H9 (cell line): ENCODE measurements at regions not wholly inside any gene's neighbourhood (a gene's known extent, or its start where the extent isn't known, plus 50 kb on each side); places are given as distances from the start of the nearest gene placed in this dataset.

ENCODE experiments used
- DNase-seq: peaks from one replicate; pipeline ENCODE4 v3.0.0-alpha.2; 2017
- H2AFZ ChIP-seq: one replicate; pipeline ENCODE4 v1.6.1; 2013; ENCODE audit warnings: mild to moderate bottlenecking, low read length, control low read depth, moderate library complexity
- H2AK5ac ChIP-seq: 2 replicates; pipeline ENCODE4 v1.6.1; 2013; ENCODE audit warnings: low read length, control low read depth, mixed read lengths; ENCODE audit not compliant: insufficient read length
- H2BK120ac ChIP-seq: one replicate; pipeline ENCODE4 v1.6.1; 2013; ENCODE audit warnings: low read depth, mild to moderate bottlenecking, low read length, control low read depth, inconsistent platforms; ENCODE audit not compliant: poor library complexity, severe bottlenecking
- H2BK12ac ChIP-seq: 2 replicates; pipeline ENCODE4 v1.6.1; 2013; ENCODE audit warnings: low read length, control low read depth, mixed read lengths, low read depth; ENCODE audit not compliant: insufficient read length
- H2BK15ac ChIP-seq: 2 replicates; pipeline ENCODE4 v1.6.1; 2013; ENCODE audit warnings: low read depth, low read length, control low read depth
- H2BK20ac ChIP-seq: one replicate; pipeline ENCODE4 v1.6.1; 2013; ENCODE audit warnings: low read depth, mild to moderate bottlenecking, low read length, control low read depth, inconsistent platforms; ENCODE audit not compliant: poor library complexity, severe bottlenecking
- H2BK5ac ChIP-seq: 2 replicates; pipeline ENCODE4 v1.6.1; 2013; ENCODE audit warnings: low read length, control low read depth, mixed read lengths; ENCODE audit not compliant: insufficient read length
- H3K14ac ChIP-seq: 2 replicates; pipeline ENCODE4 v1.6.1; 2013; ENCODE audit warnings: low read length, control low read depth; ENCODE audit not compliant: insufficient read depth
- H3K18ac ChIP-seq: 2 replicates; pipeline ENCODE4 v1.6.1; 2013; ENCODE audit warnings: low read depth, mild to moderate bottlenecking, mixed read lengths, low read length, control low read depth; ENCODE audit not compliant: insufficient read length
- H3K23ac ChIP-seq: 2 replicates; pipeline ENCODE4 v1.6.1; 2013; ENCODE audit warnings: low read length, control low read depth, mixed read lengths, low read depth; ENCODE audit not compliant: insufficient read length
- H3K23me2 ChIP-seq: 2 replicates; pipeline ENCODE4 v1.6.1; 2013; ENCODE audit warnings: low read depth, mild to moderate bottlenecking, mixed read lengths, low read length, control low read depth; ENCODE audit not compliant: insufficient read length, poor library complexity, severe bottlenecking
- H3K27ac ChIP-seq: 2 replicates; pipeline ENCODE4 v1.5.1; 2013; ENCODE audit warnings: low read length, control low read depth, mixed read lengths, low read depth; ENCODE audit not compliant: insufficient read length
- H3K27me3 ChIP-seq: 2 replicates; pipeline ENCODE4 v1.6.1; 2013; ENCODE audit warnings: low read length, control low read depth, inconsistent platforms; ENCODE audit not compliant: insufficient read depth
- H3K4ac ChIP-seq: 2 replicates; pipeline ENCODE4 v1.6.1; 2013; ENCODE audit warnings: low read depth, mild to moderate bottlenecking, control low read depth, inconsistent platforms, low read length, moderate library complexity
- H3K4me1 ChIP-seq: 2 replicates; pipeline ENCODE4 v1.6.1; 2013; ENCODE audit warnings: low read length, control low read depth, inconsistent platforms; ENCODE audit not compliant: insufficient read depth
- H3K4me2 ChIP-seq: 2 replicates; pipeline ENCODE4 v1.6.1; 2013; ENCODE audit warnings: low read length, control low read depth, mixed read lengths; ENCODE audit not compliant: insufficient read length, insufficient read depth
- H3K56ac ChIP-seq: 2 replicates; pipeline ENCODE4 v1.6.1; 2013; ENCODE audit warnings: low read depth, mild to moderate bottlenecking, mixed read lengths, low read length, control low read depth; ENCODE audit not compliant: insufficient read length
- H3K79me1 ChIP-seq: 2 replicates; pipeline ENCODE4 v1.6.1; 2013; ENCODE audit warnings: low read depth, mild to moderate bottlenecking, moderate library complexity, low read length, control low read depth, inconsistent platforms; ENCODE audit not compliant: insufficient read depth, poor library complexity, severe bottlenecking
- H3K79me2 ChIP-seq: 2 replicates; pipeline ENCODE4 v1.6.1; 2013; ENCODE audit warnings: low read length, control low read depth, inconsistent platforms; ENCODE audit not compliant: insufficient read depth
- H3K9ac ChIP-seq: 2 replicates; pipeline ENCODE4 v1.6.1; 2013; ENCODE audit warnings: low read length, control low read depth, mixed read lengths; ENCODE audit not compliant: insufficient read length; ENCODE audit errors: extremely low read depth
- H3K9me3 ChIP-seq: one replicate; pipeline ENCODE4 v1.6.1; 2013; ENCODE audit warnings: low read depth, low read length, inconsistent platforms; ENCODE audit not compliant: control insufficient read depth
- H3T11ph ChIP-seq: one replicate; pipeline ENCODE4 v1.6.1; 2013; ENCODE audit warnings: mild to moderate bottlenecking, low read length, control low read depth, inconsistent platforms
- H4K20me1 ChIP-seq: one replicate; pipeline ENCODE4 v1.6.1; 2013; ENCODE audit not compliant: control insufficient read depth, insufficient read length, insufficient read depth
- H4K5ac ChIP-seq: 2 replicates; pipeline ENCODE4 v1.6.1; 2013; ENCODE audit warnings: low read depth, mild to moderate bottlenecking, mixed read lengths, low read length, control low read depth; ENCODE audit not compliant: insufficient read length
- H4K8ac ChIP-seq: replicated peaks from 2 replicates; pipeline ENCODE4 v1.6.1; 2013; ENCODE audit warnings: low read length, control low read depth, mixed read lengths, low read depth; ENCODE audit not compliant: insufficient read length
- H4K91ac ChIP-seq: 2 replicates; pipeline ENCODE4 v1.6.1; 2013; ENCODE audit warnings: low read depth, mild to moderate bottlenecking, moderate library complexity, mixed read lengths, low read length, control low read depth; ENCODE audit not compliant: insufficient read length
- H3K27ac Mint-ChIP-seq, 3 experiments: 2 replicates in 2 of 3; 3 replicates in 1 of 3; pipeline ENCODE4 v1.8.0; 2020 to 2021; ENCODE audit warnings: mixed read lengths in 3 of 3, mild to moderate bottlenecking in 1 of 3, moderate library complexity in 1 of 3
- H3K27me3 Mint-ChIP-seq: 2 replicates; pipeline ENCODE4 v1.8.0; 2021; ENCODE audit warnings: low read depth, mild to moderate bottlenecking, moderate library complexity, mixed read lengths
- H3K36me3 Mint-ChIP-seq, 3 experiments: 2 replicates in 2 of 3; 3 replicates in 1 of 3; pipeline ENCODE4 v1.8.0; 2020 to 2021; ENCODE audit warnings: low read depth in 3 of 3, mixed read lengths in 3 of 3; ENCODE audit not compliant: insufficient read depth in 1 of 3
- H3K4me1 Mint-ChIP-seq, 2 experiments: 2 replicates each; pipeline ENCODE4 v1.8.0; 2020; ENCODE audit warnings: mixed read lengths in 2 of 2
- H3K4me3 Mint-ChIP-seq, 2 experiments: 2 replicates in 1 of 2; 3 replicates in 1 of 2; pipeline ENCODE4 v1.8.0; 2020 to 2021; ENCODE audit warnings: mild to moderate bottlenecking in 2 of 2, mixed read lengths in 2 of 2, moderate library complexity in 1 of 2
- H3K9me3 Mint-ChIP-seq, 2 experiments: 2 replicates in 1 of 2; 3 replicates in 1 of 2; pipeline ENCODE4 v1.8.0; 2020; ENCODE audit warnings: mild to moderate bottlenecking in 2 of 2, mixed read lengths in 2 of 2, moderate library complexity in 1 of 2
- WGBS: extraction: QIAGEN DNeasy Blood & Tissue Kit; methylation state at CpG from one replicate; pipeline ENCODE4 v1.1.7; 2013; ENCODE audit warnings: missing lambda C conversion rate, low lambda C conversion rate, mixed read lengths; ENCODE audit not compliant: insufficient read length; ENCODE audit errors: extremely low coverage; 5-methylcytosine and 5-hydroxymethylcytosine counted together
- TF ChIP-seq, protein P1 (sequence below): fragments of 200-600 bp; sonication (generic); conservative IDR thresholded peaks from 3 replicates; pipeline ENCODE4 v1.8.0; 2021; ENCODE audit warnings: antibody characterized with exemption, mild to moderate bottlenecking

DNA sequence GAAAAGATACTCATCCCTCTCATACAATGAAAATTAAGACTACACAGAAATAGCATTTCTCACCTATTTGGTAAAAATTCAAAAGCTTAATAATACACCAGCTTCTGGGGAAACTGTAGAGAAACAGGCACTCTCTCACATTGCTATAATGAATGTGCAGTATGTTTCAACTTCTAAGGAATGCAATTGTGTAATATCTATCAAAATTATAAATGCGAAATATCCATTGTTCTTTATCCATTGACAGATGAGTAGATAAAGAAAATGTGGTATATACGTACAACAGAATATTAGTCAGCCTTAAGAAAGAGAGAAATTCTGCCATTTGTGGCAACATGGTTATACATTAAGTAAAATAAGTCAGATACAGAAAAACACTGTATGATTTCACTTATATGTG is 101.4 kb upstream of the OR9G4 start:
- no peak overlapping the region for H4K8ac ChIP-seq
- H3K27me3 ChIP-seq, result no peaks in the 10 kb centered on the region
- H3K79me2 ChIP-seq, result no peaks in the 10 kb centered on the region
- Mint-ChIP-seq H3K4me3 (no peak overlapping the region), H3K27ac (no peak overlapping the region), H3K36me3 (peaks cover 0 to 8% (median 0%) of the 10 kb centered on the region in 3 experiments; a peak in 3 of 7 replicates), H3K4me1 (no peaks in the 10 kb centered on the region), H3K27me3 (no peaks in the 10 kb centered on the region; the same call in 1 of the 2 replicates), H3K9me3 (peaks cover 14 to 20% of the 10 kb centered on the region in 2 experiments; a peak in 4 of 5 replicates)
- H3K9ac ChIP-seq, result no peak overlapping the region
- no peak overlapping the region for H2BK5ac ChIP-seq
- H3K14ac ChIP-seq, result no peak overlapping the region
- no peaks in the 10 kb centered on the region for H3K23me2 ChIP-seq
- no peak overlapping the region for H2AFZ ChIP-seq
- H3K23ac ChIP-seq, result no peak overlapping the region
- no peaks in the 10 kb centered on the region for H3K79me1 ChIP-seq
- no peak overlapping the region for H2BK12ac ChIP-seq
- no peak overlapping the region for H4K91ac ChIP-seq
- H2BK15ac ChIP-seq, result no peak overlapping the region
- H2AK5ac ChIP-seq, result no peak overlapping the region
- no peaks in the 10 kb centered on the region for H3K4me1 ChIP-seq
- no peak overlapping the region for H2BK20ac ChIP-seq
- DNase-seq, result no peak
- no peak overlapping the region for H3T11ph ChIP-seq
- H4K5ac ChIP-seq, result no peak overlapping the region
- no peak overlapping the region for H3K27ac ChIP-seq
- H2BK120ac ChIP-seq, result no peak overlapping the region
- no peak overlapping the region for H3K4me2 ChIP-seq
- H4K20me1 ChIP-seq, result no peaks in the 10 kb centered on the region
- TF ChIP-seq, protein P1, sequence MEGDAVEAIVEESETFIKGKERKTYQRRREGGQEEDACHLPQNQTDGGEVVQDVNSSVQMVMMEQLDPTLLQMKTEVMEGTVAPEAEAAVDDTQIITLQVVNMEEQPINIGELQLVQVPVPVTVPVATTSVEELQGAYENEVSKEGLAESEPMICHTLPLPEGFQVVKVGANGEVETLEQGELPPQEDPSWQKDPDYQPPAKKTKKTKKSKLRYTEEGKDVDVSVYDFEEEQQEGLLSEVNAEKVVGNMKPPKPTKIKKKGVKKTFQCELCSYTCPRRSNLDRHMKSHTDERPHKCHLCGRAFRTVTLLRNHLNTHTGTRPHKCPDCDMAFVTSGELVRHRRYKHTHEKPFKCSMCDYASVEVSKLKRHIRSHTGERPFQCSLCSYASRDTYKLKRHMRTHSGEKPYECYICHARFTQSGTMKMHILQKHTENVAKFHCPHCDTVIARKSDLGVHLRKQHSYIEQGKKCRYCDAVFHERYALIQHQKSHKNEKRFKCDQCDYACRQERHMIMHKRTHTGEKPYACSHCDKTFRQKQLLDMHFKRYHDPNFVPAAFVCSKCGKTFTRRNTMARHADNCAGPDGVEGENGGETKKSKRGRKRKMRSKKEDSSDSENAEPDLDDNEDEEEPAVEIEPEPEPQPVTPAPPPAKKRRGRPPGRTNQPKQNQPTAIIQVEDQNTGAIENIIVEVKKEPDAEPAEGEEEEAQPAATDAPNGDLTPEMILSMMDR, result no peak
- H3K56ac ChIP-seq, result no peak overlapping the region
- no peak overlapping the region for H3K4ac ChIP-seq
- WGBS, result no CpG with 5 or more reads among the region's 2 CpGs
- no peaks in the 10 kb centered on the region for H3K9me3 ChIP-seq
- no peak overlapping the region for H3K18ac ChIP-seq
